CD4-positive, alpha-beta memory T cell (primary cell): ENCODE measurements at regions not wholly inside any gene's neighbourhood (a gene's known extent, or its start where the extent isn't known, plus 50 kb on each side); places are given as distances from the start of the nearest gene placed in this dataset.

Experiments used
- CTCF ChIA-PET: fragments of 350-600 bp; sonication (Branson Sonifier 250); formaldehyde crosslinking; loops from one replicate; lab custom pipeline; 2021; ENCODE audit warnings: inconsistent platforms; ENCODE audit not compliant: partially characterized antibody; lab: Charles Lee
- POLR2A ChIA-PET: fragments of 350-600 bp; sonication (Branson Sonifier 250); formaldehyde crosslinking; loops from one replicate; lab custom pipeline; 2021; ENCODE audit not compliant: partially characterized antibody; lab: Charles Lee
- DNase-seq, 5 donors: peaks; one replicate each; pipeline versions ENCODE4 v3.0.0 to v3.0.0-alpha.2; 2020 to 2022; ENCODE audit warnings: mixed read lengths in 1 of 5
- H3K27ac ChIP-seq: one replicate; pipeline ENCODE4 v1.7.0; 2013; ENCODE audit warnings: low read depth, low read length
- H3K27me3 ChIP-seq: 2 replicates; pipeline ENCODE4 v1.7.0; 2013; ENCODE audit warnings: mild to moderate bottlenecking, low read length, moderate library complexity; ENCODE audit not compliant: insufficient read depth
- H3K36me3 ChIP-seq: 2 replicates; pipeline ENCODE4 v1.7.0; 2013; ENCODE audit warnings: mild to moderate bottlenecking, low read length, moderate library complexity; ENCODE audit not compliant: insufficient read depth
- H3K4me1 ChIP-seq: 2 replicates; pipeline ENCODE4 v1.7.0; 2013; ENCODE audit warnings: mild to moderate bottlenecking, low read length, moderate library complexity; ENCODE audit not compliant: insufficient read depth
- H3K4me3 ChIP-seq, 2 donors: one replicate each; pipeline ENCODE4 v1.7.0; 2013; ENCODE audit warnings: low read length in 2 of 2, mild to moderate bottlenecking in 1 of 2
- H3K9me3 ChIP-seq, 2 donors: one replicate each; pipeline ENCODE4 v1.7.0; 2013; ENCODE audit warnings: low read length in 2 of 2, control low read depth in 1 of 2; ENCODE audit not compliant: control insufficient read depth in 1 of 2
- H3K27ac Mint-ChIP-seq, 7 donors: one replicate each; pipeline ENCODE4 v1.8.0; 2020 to 2021; ENCODE audit warnings: mixed read lengths in 7 of 7, mild to moderate bottlenecking in 6 of 7, inconsistent platforms in 3 of 7, moderate library complexity in 3 of 7
- H3K27me3 Mint-ChIP-seq, 2 donors: one replicate each; pipeline ENCODE4 v1.8.0; 2020 to 2021; ENCODE audit warnings: mixed read lengths in 2 of 2
- H3K36me3 Mint-ChIP-seq, 2 donors: one replicate each; pipeline ENCODE4 v1.8.0; 2020 to 2021; ENCODE audit warnings: mixed read lengths in 2 of 2, inconsistent platforms in 1 of 2, mild to moderate bottlenecking in 1 of 2
- H3K4me1 Mint-ChIP-seq, 4 donors: one replicate each; pipeline ENCODE4 v1.8.0; 2020 to 2021; ENCODE audit warnings: mixed read lengths in 4 of 4, mild to moderate bottlenecking in 1 of 4
- H3K4me3 Mint-ChIP-seq, 8 donors: one replicate each; pipeline ENCODE4 v1.8.0; 2020 to 2021; ENCODE audit warnings: mixed read lengths in 8 of 8, mild to moderate bottlenecking in 7 of 8, moderate library complexity in 6 of 8, inconsistent platforms in 3 of 8
- H3K9me3 Mint-ChIP-seq, 8 donors: one replicate each; pipeline ENCODE4 v1.8.0; 2020 to 2021; ENCODE audit warnings: mixed read lengths in 8 of 8, mild to moderate bottlenecking in 5 of 8, inconsistent platforms in 3 of 8, moderate library complexity in 1 of 8
- intact Hi-C: fragments of 100-400 bp; cut with micrococcal nuclease; formaldehyde crosslinking; loops from one replicate; pipeline ENCODE4 v1.15.1; 2023

GRCh38 chr20:11380283-11380682 lies 537.4 kb upstream of the BTBD3 start:
- H3K4me1 ChIP-seq = no peaks in the 10 kb centered on the region
- CTCF ChIA-PET = no interaction called here
- no peak overlapping the region for H3K27ac Mint-ChIP-seq
- H3K27ac ChIP-seq = no peak overlapping the region
- no peaks in the 10 kb centered on the region for H3K4me1 Mint-ChIP-seq
- H3K36me3 Mint-ChIP-seq = no peaks in the 10 kb centered on the region
- POLR2A ChIA-PET = no interaction called here
- H3K4me3 Mint-ChIP-seq = no peak overlapping the region
- no peak overlapping the region for H3K4me3 ChIP-seq
- DNase-seq = no peak
- no peaks in the 10 kb centered on the region for H3K27me3 Mint-ChIP-seq
- no peaks in the 10 kb centered on the region for H3K36me3 ChIP-seq
- H3K9me3 Mint-ChIP-seq = peaks cover 0 to 23% (median 8%) of the 10 kb centered on the region in 8 donors
- H3K9me3 ChIP-seq = no peaks in the 10 kb centered on the region
- no peaks in the 10 kb centered on the region for H3K27me3 ChIP-seq
- intact Hi-C loops = no loop called here

- Mint-ChIP-seq H3K9me3 (peaks cover 0 to 15% (median 4%) of the 10 kb centered on the region in 8 donors), H3K4me3 (no peak overlapping the region), H3K4me1 (no peaks in the 10 kb centered on the region), H3K27ac (no peak overlapping the region), H3K36me3 (no peaks in the 10 kb centered on the region), H3K27me3 (no peaks in the 10 kb centered on the region)
- Histone ChIP-seq H3K27ac (no peak overlapping the region), H3K9me3 (no peaks in the 10 kb centered on the region), H3K36me3 (no peaks in the 10 kb centered on the region), H3K27me3 (no peaks in the 10 kb centered on the region), H3K4me3 (no peak overlapping the region), H3K4me1 (no peaks in the 10 kb centered on the region)
- intact Hi-C loops = no loop called here
- no peak for DNase-seq
- POLR2A ChIA-PET = no interaction called here
- CTCF ChIA-PET = no interaction called here
Observed at GRCh38 chr20:11387189-11387754, 530.4 kb upstream of the BTBD3 start.

- H3K27ac Mint-ChIP-seq = no peak overlapping the region
- ChIA-PET CTCF (no interaction called here), POLR2A (no interaction called here)
- no peak overlapping the region for H3K4me3 ChIP-seq
- no peaks in the 10 kb centered on the region for H3K27me3 ChIP-seq
- H3K36me3 Mint-ChIP-seq = no peaks in the 10 kb centered on the region
- H3K4me1 Mint-ChIP-seq = no peaks in the 10 kb centered on the region
- H3K27me3 Mint-ChIP-seq = no peaks in the 10 kb centered on the region
- no peaks in the 10 kb centered on the region for H3K36me3 ChIP-seq
- no peak for DNase-seq
- peaks cover 0 to 7% (median 4%) of the 10 kb centered on the region in 8 donors for H3K9me3 Mint-ChIP-seq
- intact Hi-C loops = no loop called here
- H3K4me1 ChIP-seq = no peaks in the 10 kb centered on the region
- no peak overlapping the region for H3K27ac ChIP-seq
- H3K4me3 Mint-ChIP-seq = no peak overlapping the region
- H3K9me3 ChIP-seq = no peaks in the 10 kb centered on the region
Observed at GRCh38 chr20:11389186-11389585, 528.5 kb upstream of the BTBD3 start.

GRCh38 chr20:11391591-11391990 lies 526.1 kb upstream of the BTBD3 start:
- H3K27ac Mint-ChIP-seq = no peak overlapping the region
- no peaks in the 10 kb centered on the region for H3K27me3 Mint-ChIP-seq
- no peaks in the 10 kb centered on the region for H3K9me3 ChIP-seq
- H3K36me3 Mint-ChIP-seq = no peaks in the 10 kb centered on the region
- intact Hi-C loops = no loop called here
- no peak for DNase-seq
- H3K4me1 Mint-ChIP-seq = no peaks in the 10 kb centered on the region
- H3K4me3 ChIP-seq = no peak overlapping the region
- CTCF ChIA-PET = no interaction called here
- POLR2A ChIA-PET = no interaction called here
- no peaks in the 10 kb centered on the region for H3K36me3 ChIP-seq
- H3K4me1 ChIP-seq = no peaks in the 10 kb centered on the region
- no peak overlapping the region for H3K4me3 Mint-ChIP-seq
- no peaks in the 10 kb centered on the region for H3K27me3 ChIP-seq
- no peak overlapping the region for H3K27ac ChIP-seq
- H3K9me3 Mint-ChIP-seq = peaks cover 0 to 18% (median 8%) of the 10 kb centered on the region in 8 donors

GRCh38 chr20:11394145-11394833 lies 523.4 kb upstream of the BTBD3 start:
- Histone ChIP-seq H3K4me3 (no peak overlapping the region), H3K27me3 (no peaks in the 10 kb centered on the region), H3K4me1 (no peaks in the 10 kb centered on the region), H3K36me3 (no peaks in the 10 kb centered on the region), H3K27ac (no peak overlapping the region), H3K9me3 (no peaks in the 10 kb centered on the region)
- Mint-ChIP-seq H3K27me3 (no peaks in the 10 kb centered on the region), H3K27ac (no peak overlapping the region), H3K36me3 (no peaks in the 10 kb centered on the region), H3K4me1 (no peaks in the 10 kb centered on the region), H3K4me3 (no peak overlapping the region), H3K9me3 (peaks cover 0 to 14% (median 7%) of the 10 kb centered on the region in 8 donors)
- intact Hi-C loops = no loop called here
- CTCF ChIA-PET = no interaction called here
- DNase-seq = no peak
- POLR2A ChIA-PET = no interaction called here

GRCh38 chr20:11395581-11395980 lies 522.1 kb upstream of the BTBD3 start:
- Mint-ChIP-seq H3K4me1 (no peaks in the 10 kb centered on the region), H3K36me3 (no peaks in the 10 kb centered on the region), H3K4me3 (no peak overlapping the region), H3K9me3 (peaks cover 0 to 14% (median 7%) of the 10 kb centered on the region in 8 donors), H3K27ac (no peak overlapping the region), H3K27me3 (no peaks in the 10 kb centered on the region)
- no peak for DNase-seq
- H3K4me1 ChIP-seq = no peaks in the 10 kb centered on the region
- CTCF ChIA-PET = no interaction called here
- intact Hi-C loops = no loop called here
- H3K27me3 ChIP-seq = no peaks in the 10 kb centered on the region
- H3K36me3 ChIP-seq = no peaks in the 10 kb centered on the region
- POLR2A ChIA-PET = no interaction called here
- no peaks in the 10 kb centered on the region for H3K9me3 ChIP-seq
- H3K4me3 ChIP-seq = no peak overlapping the region
- H3K27ac ChIP-seq = no peak overlapping the region

- DNase-seq = no peak
- Histone ChIP-seq H3K4me3 (no peak overlapping the region), H3K4me1 (no peaks in the 10 kb centered on the region), H3K27ac (no peak overlapping the region), H3K9me3 (no peaks in the 10 kb centered on the region), H3K36me3 (no peaks in the 10 kb centered on the region), H3K27me3 (no peaks in the 10 kb centered on the region)
- Mint-ChIP-seq H3K9me3 (peaks cover 0 to 4% (median 3%) of the 10 kb centered on the region in 8 donors), H3K27me3 (no peaks in the 10 kb centered on the region), H3K4me3 (peak overlapping the region in 3 of 8 donors; percentile 31 to 55 (median 37)), H3K36me3 (no peaks in the 10 kb centered on the region), H3K4me1 (no peaks in the 10 kb centered on the region), H3K27ac (no peak overlapping the region)
- ChIA-PET POLR2A (no interaction called here), CTCF (no interaction called here)
- intact Hi-C loops = no loop called here
Observed at GRCh38 chr20:11401988-11402387, 515.7 kb upstream of the BTBD3 start.
